Fibroblast of mammary gland (primary cell): ENCODE measurements at regions not wholly inside any gene's neighbourhood (a gene's known extent, or its start where the extent isn't known, plus 50 kb on each side); places are given as distances from the start of the nearest gene placed in this dataset.

Experiments used
- DNase-seq: peaks from one replicate; pipeline ENCODE4 v3.0.0-alpha.2; 2010; ENCODE audit warnings: low read depth
- H3K4me3 ChIP-seq: 2 replicates; pipeline ENCODE4 v1.5.1; 2011; ENCODE audit warnings: low read depth, mild to moderate bottlenecking, low read length, moderate library complexity; ENCODE audit not compliant: control insufficient read depth
- CTCF ChIP-seq: conservative IDR thresholded peaks from 2 replicates; pipeline ENCODE4 v1.5.1; 2011; ENCODE audit warnings: low read depth, low read length, inconsistent platforms; ENCODE audit not compliant: control insufficient read depth, insufficient read depth

DNA sequence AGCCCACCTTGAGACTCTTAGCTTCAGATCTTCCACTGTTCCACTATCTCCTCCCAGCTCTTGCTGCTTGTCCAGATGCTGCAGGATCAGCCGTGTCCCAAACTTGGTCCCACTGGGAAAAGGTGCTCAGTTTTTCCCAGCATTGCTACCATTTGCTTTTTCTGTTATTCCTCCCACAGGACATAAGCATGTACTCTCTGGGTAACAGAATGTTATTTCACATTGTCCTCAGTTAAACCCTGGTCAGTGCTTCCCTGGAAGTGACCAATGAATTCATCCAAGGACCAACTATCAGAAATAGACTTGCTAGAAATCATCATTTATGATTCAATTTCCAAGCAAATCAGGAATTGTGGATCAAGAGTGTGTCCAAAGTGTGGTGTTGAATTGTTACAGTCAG, 179.2 kb upstream of the ZNF32 start:
- no peak overlapping the region for H3K4me3 ChIP-seq
- TF ChIP-seq CTCF: no peak
- DNase-seq: no peak

DNA sequence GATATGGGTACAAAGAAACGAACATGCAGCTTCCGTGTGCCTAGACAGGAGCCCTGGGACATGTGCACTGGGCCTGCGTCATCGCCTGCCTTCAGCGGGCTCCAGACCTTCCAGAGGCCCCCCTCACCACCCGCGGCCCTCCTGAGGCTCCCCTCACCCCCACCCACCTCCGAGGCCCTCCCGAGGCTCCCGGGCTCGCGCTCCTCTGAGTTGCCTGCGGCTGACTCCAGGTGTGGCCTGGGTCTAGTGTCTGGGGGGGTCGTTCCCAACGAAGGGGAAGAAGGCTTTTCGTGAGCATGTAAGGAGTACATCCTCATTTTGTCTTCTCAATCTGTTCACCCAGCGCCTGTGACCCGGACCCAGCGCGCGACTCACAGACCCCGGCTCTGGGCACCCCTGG, 177.3 kb upstream of the ZNF32 start:
- TF ChIP-seq CTCF: no peak
- no peak overlapping the region for H3K4me3 ChIP-seq
- no peak for DNase-seq

DNA sequence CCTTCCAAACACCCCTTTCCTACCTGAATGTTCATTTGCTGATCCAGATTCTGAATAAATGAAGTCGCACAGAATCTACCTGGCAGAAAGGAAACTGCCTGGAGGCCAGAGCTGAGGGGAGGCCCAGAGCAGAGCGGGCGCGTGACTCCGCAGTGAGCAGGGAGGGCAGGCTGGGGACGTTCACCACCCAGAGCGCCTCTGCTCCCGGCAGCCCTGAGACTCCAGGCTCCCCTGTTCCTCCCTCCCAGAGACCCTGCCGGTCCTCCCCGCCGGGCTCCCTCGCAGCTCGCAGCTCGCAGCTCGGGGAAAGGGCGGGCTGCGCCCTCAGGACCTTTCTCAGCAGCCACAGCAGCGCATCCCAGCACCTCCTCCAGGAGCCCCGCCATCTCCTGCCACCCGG, 176.7 kb upstream of the ZNF32 start:
- TF ChIP-seq CTCF: no peak
- no peak overlapping the region for H3K4me3 ChIP-seq
- no peak for DNase-seq

GRCh38 chr10:43824934-43825333, 176.3 kb upstream of the ZNF32 start:
- no peak for TF ChIP-seq CTCF
- no peak overlapping the region for H3K4me3 ChIP-seq
- DNase-seq: peak; percentile 92

DNA sequence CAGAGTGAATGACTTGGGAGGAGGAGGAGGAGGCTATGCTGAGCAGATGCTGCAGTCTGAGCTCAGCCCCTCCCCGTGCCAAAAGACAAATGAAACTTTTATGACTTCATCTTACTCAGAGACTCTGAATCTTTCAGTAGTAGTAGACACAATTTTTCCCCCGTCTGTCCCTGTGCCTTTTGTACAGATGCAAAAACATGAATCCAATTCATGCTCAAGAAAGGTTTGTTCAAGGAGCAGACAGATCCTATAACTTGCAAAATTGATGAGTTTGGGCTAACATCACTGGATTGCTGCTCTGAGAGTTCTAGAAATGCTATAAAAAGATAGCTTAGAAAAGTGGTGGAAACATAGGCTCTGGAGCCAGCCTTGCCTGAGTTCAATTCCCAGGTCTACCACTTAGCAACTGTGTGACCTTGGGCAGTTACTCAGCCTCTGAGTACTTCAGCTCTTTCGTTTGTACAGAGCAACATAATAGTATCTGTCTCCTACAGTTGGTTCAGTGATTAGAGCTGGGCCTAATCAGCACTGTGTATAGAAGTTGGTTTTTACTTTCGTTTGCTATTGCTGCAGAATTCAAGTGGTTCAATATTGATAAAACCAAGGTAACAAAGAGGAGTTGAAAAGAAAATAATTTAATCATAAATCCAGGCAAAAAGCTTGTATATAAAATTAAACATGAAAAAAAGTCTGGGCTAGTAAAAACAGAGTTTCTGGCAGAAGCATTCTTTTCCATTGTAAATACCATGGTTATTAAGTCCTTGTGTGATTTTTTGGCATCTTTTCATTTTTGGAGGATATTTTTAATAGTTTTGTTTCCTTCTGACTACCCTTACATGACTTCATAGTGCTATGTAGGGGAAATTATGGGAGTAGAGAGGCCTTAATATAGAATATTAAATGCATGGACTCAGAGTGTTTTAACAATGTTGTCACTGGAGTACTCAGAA, 174.2 kb upstream of the ZNF32 start:
- peak; percentile 64 for DNase-seq
- no peak overlapping the region for H3K4me3 ChIP-seq
- no peak for TF ChIP-seq CTCF

DNA sequence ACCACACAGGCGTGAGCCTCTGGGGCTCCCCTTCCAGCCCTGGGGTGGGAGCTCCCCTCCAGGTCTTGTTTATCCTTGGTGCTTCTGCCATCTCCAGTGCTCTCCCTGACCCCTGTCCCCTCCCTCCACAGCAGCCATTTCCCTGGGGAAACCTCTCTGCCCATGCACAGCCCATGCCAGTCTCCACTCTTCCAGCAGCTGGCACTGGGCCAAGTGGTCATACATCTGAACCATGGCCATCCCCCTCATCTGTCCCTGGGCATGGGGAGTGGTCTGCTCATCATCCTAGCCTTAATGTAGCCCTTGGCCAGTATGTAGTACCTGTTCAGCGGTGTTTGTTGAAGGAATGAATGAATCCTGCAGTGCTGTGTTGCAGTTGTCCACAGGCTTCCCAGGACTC, 172.4 kb upstream of the ZNF32 start:
- no peak for TF ChIP-seq CTCF
- no peak overlapping the region for H3K4me3 ChIP-seq
- DNase-seq: no peak
